ENCODE measurements at regions not wholly inside any gene's neighbourhood (a gene's known extent, or its start where the extent isn't known, plus 50 kb on each side); places are given as distances from the start of the nearest gene placed in this dataset.
"Not testable (repeated sequence)": the region's sequence is repeated elsewhere in the genome, so short reads cannot be mapped to it uniquely, and the experiment has no call there.

GRCh38 chr4:132346016-132346415 lies 803.1 kb upstream of the PCDH10 start:
- Histone ChIP-seq H2AFZ (ENCODE audit: low read depth, low read length) (no peak overlapping the region), H3K36me3 (replicated peaks; ENCODE audit: low read depth, low read length) (no peaks in the 10 kb centered on the region), H3K4me3 (ENCODE audit: low read length) (no peak overlapping the region), H3K27ac (ENCODE audit: low read length) (no peak overlapping the region), H3K4me1 (ENCODE audit: low read length) (no peaks in the 10 kb centered on the region), H3K27me3 (ENCODE audit: low read depth, low read length) (no peaks in the 10 kb centered on the region), H3K9me3 (ENCODE audit: insufficient read depth, low read length) (no peaks in the 10 kb centered on the region), H4K20me1 (ENCODE audit: insufficient read depth, low read length) (no peaks in the 10 kb centered on the region), H3K4me2 (ENCODE audit: low read length) (no peak overlapping the region), H3K79me2 (ENCODE audit: low read length) (no peaks in the 10 kb centered on the region), H3K9ac (ENCODE audit: low read length) (no peak overlapping the region)
- TF ChIP-seq, protein P1, sequence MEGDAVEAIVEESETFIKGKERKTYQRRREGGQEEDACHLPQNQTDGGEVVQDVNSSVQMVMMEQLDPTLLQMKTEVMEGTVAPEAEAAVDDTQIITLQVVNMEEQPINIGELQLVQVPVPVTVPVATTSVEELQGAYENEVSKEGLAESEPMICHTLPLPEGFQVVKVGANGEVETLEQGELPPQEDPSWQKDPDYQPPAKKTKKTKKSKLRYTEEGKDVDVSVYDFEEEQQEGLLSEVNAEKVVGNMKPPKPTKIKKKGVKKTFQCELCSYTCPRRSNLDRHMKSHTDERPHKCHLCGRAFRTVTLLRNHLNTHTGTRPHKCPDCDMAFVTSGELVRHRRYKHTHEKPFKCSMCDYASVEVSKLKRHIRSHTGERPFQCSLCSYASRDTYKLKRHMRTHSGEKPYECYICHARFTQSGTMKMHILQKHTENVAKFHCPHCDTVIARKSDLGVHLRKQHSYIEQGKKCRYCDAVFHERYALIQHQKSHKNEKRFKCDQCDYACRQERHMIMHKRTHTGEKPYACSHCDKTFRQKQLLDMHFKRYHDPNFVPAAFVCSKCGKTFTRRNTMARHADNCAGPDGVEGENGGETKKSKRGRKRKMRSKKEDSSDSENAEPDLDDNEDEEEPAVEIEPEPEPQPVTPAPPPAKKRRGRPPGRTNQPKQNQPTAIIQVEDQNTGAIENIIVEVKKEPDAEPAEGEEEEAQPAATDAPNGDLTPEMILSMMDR (IDR thresholded peaks at IDR 0.05; ENCODE audit: low read depth, low read length): no peak
- no peak for TF ChIP-seq EZH2phosphoT487 (IDR thresholded peaks at IDR 0.05; ENCODE audit: low read depth)

DNA sequence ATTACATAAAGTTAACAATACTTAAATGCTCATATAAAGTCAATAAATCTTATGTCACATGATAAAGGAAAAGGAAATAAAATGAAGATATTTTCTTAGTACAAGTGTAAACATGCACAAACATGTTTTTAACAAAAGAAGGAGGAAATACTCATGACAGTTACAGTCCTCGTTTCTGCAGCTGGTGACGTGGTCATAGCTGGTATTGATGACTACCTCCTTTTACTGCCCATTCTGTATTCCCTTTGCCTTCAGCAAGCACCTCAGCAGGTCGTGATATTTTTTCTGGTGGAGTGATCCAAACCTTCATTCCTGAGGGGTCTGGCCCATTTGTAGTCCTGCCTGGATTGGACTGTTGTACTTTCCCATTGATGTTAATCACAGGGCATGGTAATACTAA lies 797.5 kb upstream of the PCDH10 start:
- not testable (repeated sequence) for H3K27me3 ChIP-seq (ENCODE audit: low read depth, low read length); H3K9me3 ChIP-seq (ENCODE audit: insufficient read depth, low read length); H3K4me2 ChIP-seq (ENCODE audit: low read length); H3K4me1 ChIP-seq (ENCODE audit: low read length); H4K20me1 ChIP-seq (ENCODE audit: insufficient read depth, low read length); H3K4me3 ChIP-seq (ENCODE audit: low read length); H3K36me3 ChIP-seq (replicated peaks; ENCODE audit: low read depth, low read length); H3K79me2 ChIP-seq (ENCODE audit: low read length); H3K27ac ChIP-seq (ENCODE audit: low read length); H3K9ac ChIP-seq (ENCODE audit: low read length); H2AFZ ChIP-seq (ENCODE audit: low read depth, low read length)

GRCh38 chr4:132382243-132382642 lies 766.9 kb upstream of the PCDH10 start:
- no peaks in the 10 kb centered on the region for H4K20me1 ChIP-seq (ENCODE audit: insufficient read depth, low read length)
- H3K27me3 ChIP-seq (ENCODE audit: low read depth, low read length): no peaks in the 10 kb centered on the region

GRCh38 chr4:132383571-132384199 lies 765.4 kb upstream of the PCDH10 start:
- Histone ChIP-seq H3K79me2 (ENCODE audit: low read length) (no peaks in the 10 kb centered on the region), H2AFZ (ENCODE audit: low read depth, low read length) (no peak overlapping the region), H3K4me2 (ENCODE audit: low read length) (no peak overlapping the region)

More at GRCh38 chr4:132382243-132382642, 766.9 kb upstream of the PCDH10 start:
- H3K4me2 ChIP-seq (ENCODE audit: low read length): no peak overlapping the region
- H3K36me3 ChIP-seq (replicated peaks; ENCODE audit: low read depth, low read length): no peaks in the 10 kb centered on the region
- H2AFZ ChIP-seq (ENCODE audit: low read depth, low read length): peak overlapping the region; percentile 40; the same call in 1 of the 2 replicates
- H3K79me2 ChIP-seq (ENCODE audit: low read length): no peaks in the 10 kb centered on the region
- TF ChIP-seq, protein P1 (IDR thresholded peaks at IDR 0.05; ENCODE audit: low read depth, low read length): no peak
- TF ChIP-seq EZH2phosphoT487 (IDR thresholded peaks at IDR 0.05; ENCODE audit: low read depth): no peak
- no peak overlapping the region for H3K4me3 ChIP-seq (ENCODE audit: low read length)
- H3K9me3 ChIP-seq (ENCODE audit: insufficient read depth, low read length): no peaks in the 10 kb centered on the region
- H3K27ac ChIP-seq (ENCODE audit: low read length): no peak overlapping the region
- peaks cover 20% of the 10 kb centered on the region for H3K4me1 ChIP-seq (ENCODE audit: low read length)
- no peak overlapping the region for H3K9ac ChIP-seq (ENCODE audit: low read length)

More at GRCh38 chr4:132383571-132384199, 765.4 kb upstream of the PCDH10 start:
- Histone ChIP-seq H3K9ac (ENCODE audit: low read length) (no peak overlapping the region), H3K9me3 (ENCODE audit: insufficient read depth, low read length) (no peaks in the 10 kb centered on the region), H3K27me3 (ENCODE audit: low read depth, low read length) (no peaks in the 10 kb centered on the region), H4K20me1 (ENCODE audit: insufficient read depth, low read length) (no peaks in the 10 kb centered on the region), H3K36me3 (replicated peaks; ENCODE audit: low read depth, low read length) (no peaks in the 10 kb centered on the region), H3K4me3 (ENCODE audit: low read length) (no peak overlapping the region), H3K4me1 (ENCODE audit: low read length) (peaks cover 24% of the 10 kb centered on the region), H3K27ac (ENCODE audit: low read length) (no peak overlapping the region)
- TF ChIP-seq, protein P1 (IDR thresholded peaks at IDR 0.05; ENCODE audit: low read depth, low read length): no peak
- TF ChIP-seq EZH2phosphoT487 (IDR thresholded peaks at IDR 0.05; ENCODE audit: low read depth): no peak

Measured in OCI-LY3 (cell line).